GM12872 (cell line): ENCODE measurements at regions not wholly inside any gene's neighbourhood (a gene's known extent, or its start where the extent isn't known, plus 50 kb on each side); places are given as distances from the start of the nearest gene placed in this dataset.

Experiments used
- CTCF ChIP-seq: IDR thresholded peaks from 3 replicates; pipeline ENCODE4 v1.5.1; 2011; ENCODE audit warnings: low read depth, mild to moderate bottlenecking, low read length, moderate library complexity; ENCODE audit not compliant: insufficient read depth

- no peak for TF ChIP-seq CTCF
Observed at GRCh38 chr5:2178071-2178477, 295.3 kb upstream of the IRX4 start.

- TF ChIP-seq CTCF, result no peak
Observed at GRCh38 chr5:2177244-2177643, 294.5 kb upstream of the IRX4 start.

DNA sequence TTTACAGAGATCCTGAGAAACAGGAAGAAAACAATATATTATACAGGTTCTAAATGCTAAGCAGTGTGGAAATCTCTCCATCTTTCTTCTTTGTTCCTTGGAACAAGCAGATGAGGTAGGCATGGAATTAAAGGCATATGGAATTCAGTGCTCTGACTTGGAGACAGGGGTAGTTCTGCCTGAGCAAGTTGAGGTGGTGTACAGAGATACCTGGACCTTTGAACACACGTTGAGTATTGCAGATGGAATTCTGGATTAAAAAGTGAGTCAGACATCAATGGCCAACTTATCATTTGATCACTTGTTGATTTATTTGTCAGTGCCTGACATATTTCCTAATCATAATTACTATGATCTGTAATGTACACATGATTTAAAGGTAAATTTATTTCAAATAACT lies 293.9 kb upstream of the IRX4 start:
- no peak for TF ChIP-seq CTCF

- no peak for TF ChIP-seq CTCF
Observed at GRCh38 chr5:2175842-2176404, 293.2 kb upstream of the IRX4 start.

DNA sequence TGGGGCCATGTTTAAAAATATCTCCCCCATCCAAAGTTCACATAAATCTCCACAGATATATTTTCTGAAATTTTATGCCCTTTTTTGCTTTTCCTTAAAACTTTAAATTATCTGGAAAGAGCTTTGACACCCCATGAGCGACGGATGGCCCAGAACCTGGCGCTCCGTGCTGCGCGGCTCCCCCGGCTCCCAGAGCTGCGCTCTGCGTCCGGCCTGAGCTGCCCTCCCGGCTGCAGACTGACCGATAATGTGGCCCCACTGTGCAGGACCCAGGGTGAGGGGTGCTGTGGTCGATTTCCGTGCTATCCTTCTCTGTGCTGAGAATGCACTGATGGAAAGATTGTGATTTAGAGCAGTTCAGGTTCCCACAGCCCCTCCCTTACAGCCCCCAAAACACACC lies 292.3 kb upstream of the IRX4 start:
- TF ChIP-seq CTCF, result no peak

GRCh38 chr5:2174538-2174937 lies 291.8 kb upstream of the IRX4 start:
- TF ChIP-seq CTCF, result no peak

DNA sequence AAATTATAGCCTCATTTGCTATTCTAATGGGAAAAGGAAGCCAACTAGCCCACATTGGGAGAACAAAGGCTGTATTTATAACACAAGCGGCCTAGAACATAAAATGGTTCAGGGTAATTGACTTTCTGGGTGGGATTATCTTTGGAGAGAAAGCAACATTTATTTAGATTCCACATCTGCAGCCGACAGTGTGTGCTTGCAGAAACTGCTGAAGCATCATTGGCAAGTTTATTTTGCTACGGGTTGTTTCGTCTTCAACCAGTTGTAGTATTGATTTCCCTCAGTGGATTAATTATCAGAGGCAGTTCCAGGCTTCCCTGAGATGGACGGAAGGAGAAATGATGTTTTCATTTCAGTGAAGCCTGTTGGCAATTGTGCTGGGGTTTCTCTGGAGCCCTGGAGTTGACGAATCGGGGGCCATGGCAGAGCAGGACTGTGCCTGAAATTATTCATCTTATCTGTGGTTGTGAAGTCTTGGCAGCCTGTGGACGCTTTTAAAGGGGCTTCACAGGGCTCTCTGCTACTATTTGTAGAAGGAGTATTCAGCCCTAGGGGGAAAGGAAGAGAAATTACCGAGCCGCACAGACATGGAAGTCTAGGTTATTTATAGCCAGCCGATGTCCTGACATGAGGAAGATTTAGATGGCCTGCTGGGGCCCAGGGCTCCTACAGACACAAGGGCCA lies 290.6 kb upstream of the IRX4 start:
- no peak for TF ChIP-seq CTCF
